DND-41 (cell line): ENCODE measurements at regions not wholly inside any gene's neighbourhood (a gene's known extent, or its start where the extent isn't known, plus 50 kb on each side); places are given as distances from the start of the nearest gene placed in this dataset.

Experiments used
- CTCF ChIP-seq: IDR thresholded peaks from 2 replicates; pipeline ENCODE4 v1.5.1; 2012; ENCODE audit warnings: borderline replicate concordance, low read length, moderate library complexity, mild to moderate bottlenecking; ENCODE audit not compliant: poor library complexity, severe bottlenecking; ENCODE audit errors: extremely low read depth
- EZH2 ChIP-seq: IDR thresholded peaks from 3 replicates; pipeline ENCODE4 v1.6.1; 2012; ENCODE audit warnings: borderline replicate concordance, low read depth, mild to moderate bottlenecking, moderate library complexity, low read length, inconsistent platforms; ENCODE audit not compliant: severe bottlenecking

- TF ChIP-seq CTCF, result no peak
- TF ChIP-seq EZH2, result no peak
These were observed 345.0 kb upstream of the CCDC179 start for GRCh38 chr11:23205156-23205871.
